Stimulated activated CD8-positive, alpha-beta memory T cell treated with anti-CD3 and anti-CD28 coated beads, Interleukin-12 subunit alpha, Interleukin-12 subunit beta, amount 100 ng/mL, for 4 hours (primary cell): ENCODE measurements at regions not wholly inside any gene's neighbourhood (a gene's known extent, or its start where the extent isn't known, plus 50 kb on each side); places are given as distances from the start of the nearest gene placed in this dataset.
"Not testable (repeated sequence)": the region's sequence is repeated elsewhere in the genome, so short reads cannot be mapped to it uniquely, and the experiment has no call there.

ENCODE experiments used
- DNase-seq: peaks from one replicate; pipeline ENCODE4 v3.0.0-alpha.2; 2020; ENCODE audit warnings: low read depth

- not testable (repeated sequence) for DNase-seq
These were observed 998.9 kb upstream of the MIR17HG start for GRCh38 chr13:90348477-90349136.

DNA sequence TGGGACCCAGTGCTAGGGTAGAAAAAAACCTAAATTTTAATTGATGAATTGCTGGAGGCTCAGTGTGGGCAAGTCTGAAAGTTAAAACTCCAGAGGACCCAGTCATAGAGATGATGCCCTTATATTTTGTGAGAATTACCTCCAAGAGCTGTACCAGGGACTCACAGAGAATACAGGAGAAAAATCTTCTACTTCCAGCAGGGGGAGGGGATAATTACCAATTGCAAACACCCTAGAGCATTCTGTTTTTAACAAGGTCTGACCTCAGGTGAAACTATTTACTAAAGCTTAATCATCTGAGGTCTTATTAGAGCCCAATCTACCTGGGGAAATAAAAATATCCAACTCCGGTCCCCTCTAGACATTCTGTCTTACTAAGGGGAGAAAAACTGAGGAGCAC, 994.7 kb upstream of the MIR17HG start:
- DNase-seq: no peak

- no peak for DNase-seq
These were observed 992.2 kb upstream of the MIR17HG start for GRCh38 chr13:90355162-90355751.

- DNase-seq: no peak
These were observed 986.7 kb upstream of the MIR17HG start for GRCh38 chr13:90360785-90361184.

DNA sequence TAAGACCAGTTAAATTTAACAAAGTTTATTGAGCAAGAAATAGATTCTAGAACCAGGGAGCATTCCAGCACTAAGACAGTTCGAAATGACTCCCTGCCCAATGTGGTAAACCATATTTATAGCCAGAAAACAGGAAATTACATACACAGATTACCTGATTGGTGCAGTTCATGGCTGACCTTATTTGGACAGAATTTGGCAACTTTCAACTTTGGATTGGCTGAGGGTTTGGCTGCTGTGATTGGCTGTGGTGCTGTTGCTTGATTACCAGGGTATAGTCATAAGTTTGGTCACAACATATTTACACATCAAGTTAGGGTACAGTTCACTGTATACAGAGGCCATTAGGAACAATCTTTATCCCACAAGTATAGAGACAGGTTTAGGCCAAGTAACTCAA, 984.8 kb upstream of the MIR17HG start:
- no peak for DNase-seq

- no peak for DNase-seq
These were observed 982.4 kb upstream of the MIR17HG start for GRCh38 chr13:90365130-90365529.

GRCh38 chr13:90374168-90374567, 973.3 kb upstream of the MIR17HG start:
- DNase-seq: no peak

- DNase-seq: no peak
These were observed 971.6 kb upstream of the MIR17HG start for GRCh38 chr13:90375851-90376250.

GRCh38 chr13:90382425-90382824, 965.1 kb upstream of the MIR17HG start:
- no peak for DNase-seq

GRCh38 chr13:90385781-90386489, 961.6 kb upstream of the MIR17HG start:
- DNase-seq: no peak

- DNase-seq: no peak
These were observed 958.5 kb upstream of the MIR17HG start for GRCh38 chr13:90388887-90389452.

- no peak for DNase-seq
These were observed 958.0 kb upstream of the MIR17HG start for GRCh38 chr13:90389537-90389936.

DNA sequence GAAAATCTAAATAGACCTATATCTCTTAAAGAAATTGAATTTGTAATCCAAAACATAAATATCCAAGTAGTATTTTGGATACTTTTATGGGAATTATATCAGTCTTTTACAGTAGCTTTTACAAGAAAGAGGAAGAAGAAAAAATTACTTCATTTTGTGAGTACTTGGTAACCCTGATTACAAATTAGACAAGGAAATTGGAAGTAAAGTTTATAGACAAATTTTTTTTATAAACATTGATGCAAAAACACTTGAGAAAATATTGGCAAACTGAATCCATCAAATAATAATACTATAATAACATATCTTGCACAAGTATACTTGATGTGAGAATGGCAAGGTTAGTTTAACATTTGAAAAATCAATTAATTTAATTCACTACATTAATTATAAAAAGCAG, 954.1 kb upstream of the MIR17HG start:
- no peak for DNase-seq

- no peak for DNase-seq
These were observed 952.1 kb upstream of the MIR17HG start for GRCh38 chr13:90395348-90395747.

DNA sequence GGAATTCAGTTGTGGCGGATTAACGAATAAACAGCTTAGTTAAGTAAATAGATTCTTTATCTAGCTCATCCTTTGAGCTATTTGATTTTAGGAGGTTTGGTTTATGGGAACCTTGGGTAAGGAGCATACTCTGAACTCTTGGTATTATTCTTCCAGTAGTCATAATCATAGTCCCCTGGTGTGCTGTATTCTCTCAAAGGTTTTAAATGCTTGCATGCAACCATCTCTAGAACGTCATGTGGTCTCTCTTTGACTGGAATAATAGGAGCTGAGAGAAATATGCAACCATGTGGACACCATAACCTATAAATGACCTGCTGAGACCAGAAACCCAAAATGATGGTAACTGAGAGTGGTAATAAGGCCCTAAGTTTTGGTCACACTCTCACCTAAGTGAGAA, 951.6 kb upstream of the MIR17HG start:
- DNase-seq: no peak

- no peak for DNase-seq
These were observed 951.2 kb upstream of the MIR17HG start for GRCh38 chr13:90396266-90396665.

DNA sequence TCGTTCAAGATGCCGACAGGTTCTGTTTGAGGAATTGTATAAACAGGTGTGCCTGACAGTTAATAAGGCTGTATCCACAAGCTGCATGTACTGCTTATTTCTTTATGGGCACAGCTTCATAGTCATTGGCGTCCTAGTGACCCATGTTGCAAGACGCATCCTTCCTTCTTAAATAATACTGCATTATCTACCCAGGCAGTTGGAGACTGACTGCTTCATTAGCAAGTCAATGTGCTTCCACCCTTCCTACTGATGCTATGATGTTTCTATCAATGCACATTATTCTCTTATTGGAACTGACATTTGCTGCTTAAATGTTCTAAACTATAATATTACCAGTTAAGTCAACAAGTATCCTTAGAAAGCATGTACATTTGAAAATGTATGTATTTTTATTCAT, 950.0 kb upstream of the MIR17HG start:
- no peak for DNase-seq

DNA sequence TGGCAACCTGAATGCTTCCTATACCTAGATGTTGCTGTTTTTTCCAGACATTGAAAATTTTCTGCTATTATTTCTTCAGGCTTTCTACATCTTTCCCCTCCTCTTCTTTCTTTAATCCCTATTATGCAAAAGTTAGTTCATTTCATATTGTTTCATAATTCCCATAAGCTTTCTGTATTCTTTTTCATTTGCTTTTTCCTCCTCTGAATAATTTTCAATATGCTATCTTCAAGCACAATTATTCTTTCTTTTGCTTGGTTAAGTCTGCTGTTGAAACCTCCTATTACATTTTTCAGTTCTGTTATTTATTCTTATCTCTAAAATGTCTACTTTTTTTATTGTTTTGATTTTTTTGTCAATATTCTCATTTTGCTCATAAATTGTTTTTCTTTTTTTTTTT, 947.1 kb upstream of the MIR17HG start:
- no peak for DNase-seq

GRCh38 chr13:90401150-90401549, 946.3 kb upstream of the MIR17HG start:
- DNase-seq: no peak

GRCh38 chr13:90402102-90402501, 945.4 kb upstream of the MIR17HG start:
- DNase-seq: no peak

DNA sequence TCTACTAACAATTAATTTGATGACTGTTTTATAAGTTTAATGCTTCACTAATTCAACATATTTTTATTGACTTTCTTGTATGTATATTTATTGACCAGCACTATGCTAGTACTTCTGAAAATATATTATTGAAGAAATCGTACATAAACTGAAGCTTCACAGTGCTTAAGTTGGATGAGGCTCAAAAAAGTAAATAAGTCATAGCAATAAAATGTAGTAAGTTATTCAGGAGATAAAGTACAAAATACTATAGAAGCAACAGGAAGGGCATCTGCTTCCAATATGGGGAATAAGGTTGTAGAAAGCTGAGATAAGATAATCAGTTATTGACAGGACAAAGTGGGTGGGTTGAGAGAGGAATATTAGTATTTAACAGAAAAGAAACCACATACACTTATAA, 944.9 kb upstream of the MIR17HG start:
- DNase-seq: no peak

GRCh38 chr13:90403330-90404082, 944.0 kb upstream of the MIR17HG start:
- no peak for DNase-seq
